ENCODE measurements at regions not wholly inside any gene's neighbourhood (a gene's known extent, or its start where the extent isn't known, plus 50 kb on each side); places are given as distances from the start of the nearest gene placed in this dataset.

GRCh38 chr14:104517867-104518266 is 61.7 kb upstream of the C14orf180 start:
- DNase-seq (ENCODE audit: extremely low read depth in 1 of 4, low spot score in 3 of 4) (no peak), ATAC-seq (no peak), FAIRE-seq (no peak)
- in situ Hi-C loops (cut with MboI) (no loop called here), intact Hi-C loops (cut with micrococcal nuclease) (no loop called here)
- H3K9me1 ChIP-seq (ENCODE audit: control insufficient read depth, insufficient read depth, low read length), result no peaks in the 10 kb centered on the region
- no peaks in the 10 kb centered on the region for H4K20me1 ChIP-seq (replicated peaks; ENCODE audit: control insufficient read depth, insufficient read depth, low read length)
- no peak overlapping the region for H3K4me3 ChIP-seq
- no TSS peak for BruUV-seq (replicated peaks)
- no peaks in the 10 kb centered on the region for H3K36me3 ChIP-seq (ENCODE audit: control insufficient read depth, insufficient read depth, low read length)
- 1% methylated on average over 11 of the region's 14 CpGs for WGBS (ENCODE audit: insufficient coverage, low coverage, missing lambda C conversion rate)
- H3K27ac ChIP-seq (ENCODE audit: extremely low read depth, low read depth, low read length), result no peak overlapping the region
- H3K79me2 ChIP-seq (ENCODE audit: control insufficient read depth, insufficient read depth, low read length), result no peaks in the 10 kb centered on the region
- no peak overlapping the region for H3K9ac ChIP-seq (ENCODE audit: insufficient read depth in 1 of 2, low read depth in 2 of 2, low read length in 2 of 2)
- no peak overlapping the region for H3K4me2 ChIP-seq (ENCODE audit: insufficient read depth, low read length)
- H3K27me3 ChIP-seq (ENCODE audit: control insufficient read depth in 2 of 2, insufficient read depth in 2 of 2, low read length in 2 of 2), result peaks cover 0 to 16% of the 10 kb centered on the region in 2 experiments; a peak in 1 of 5 replicates
- no peaks in the 10 kb centered on the region for H3K9me3 ChIP-seq (replicated peaks; ENCODE audit: control insufficient read depth, insufficient read depth, low read depth, low read length)
- no peaks in the 10 kb centered on the region for H3K4me1 ChIP-seq (replicated peaks in 1 of 2; ENCODE audit: control insufficient read depth in 2 of 2, insufficient read depth in 2 of 2, low read length in 2 of 2)
- no peak overlapping the region for H2AFZ ChIP-seq (ENCODE audit: low read depth, low read length)
- TF ChIP-seq, protein P1, sequence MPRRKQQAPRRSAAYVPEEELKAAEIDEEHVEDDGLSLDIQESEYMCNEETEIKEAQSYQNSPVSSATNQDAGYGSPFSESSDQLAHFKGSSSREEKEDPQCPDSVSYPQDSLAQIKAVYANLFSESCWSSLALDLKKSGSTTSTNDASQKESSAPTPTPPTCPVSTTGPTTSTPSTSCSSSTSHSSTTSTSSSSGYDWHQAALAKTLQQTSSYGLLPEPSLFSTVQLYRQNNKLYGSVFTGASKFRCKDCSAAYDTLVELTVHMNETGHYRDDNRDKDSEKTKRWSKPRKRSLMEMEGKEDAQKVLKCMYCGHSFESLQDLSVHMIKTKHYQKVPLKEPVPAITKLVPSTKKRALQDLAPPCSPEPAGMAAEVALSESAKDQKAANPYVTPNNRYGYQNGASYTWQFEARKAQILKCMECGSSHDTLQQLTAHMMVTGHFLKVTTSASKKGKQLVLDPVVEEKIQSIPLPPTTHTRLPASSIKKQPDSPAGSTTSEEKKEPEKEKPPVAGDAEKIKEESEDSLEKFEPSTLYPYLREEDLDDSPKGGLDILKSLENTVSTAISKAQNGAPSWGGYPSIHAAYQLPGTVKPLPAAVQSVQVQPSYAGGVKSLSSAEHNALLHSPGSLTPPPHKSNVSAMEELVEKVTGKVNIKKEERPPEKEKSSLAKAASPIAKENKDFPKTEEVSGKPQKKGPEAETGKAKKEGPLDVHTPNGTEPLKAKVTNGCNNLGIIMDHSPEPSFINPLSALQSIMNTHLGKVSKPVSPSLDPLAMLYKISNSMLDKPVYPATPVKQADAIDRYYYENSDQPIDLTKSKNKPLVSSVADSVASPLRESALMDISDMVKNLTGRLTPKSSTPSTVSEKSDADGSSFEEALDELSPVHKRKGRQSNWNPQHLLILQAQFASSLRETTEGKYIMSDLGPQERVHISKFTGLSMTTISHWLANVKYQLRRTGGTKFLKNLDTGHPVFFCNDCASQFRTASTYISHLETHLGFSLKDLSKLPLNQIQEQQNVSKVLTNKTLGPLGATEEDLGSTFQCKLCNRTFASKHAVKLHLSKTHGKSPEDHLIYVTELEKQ (CRISPR knock-in tag; IDR thresholded peaks at IDR 0.05), result no peak
- no peak for TF ChIP-seq SNRNP70 (optimal IDR thresholded peaks at IDR 0.05; ENCODE audit: low read depth, low read length)
- TF ChIP-seq FIP1L1 (IDR thresholded peaks at IDR 0.05; ENCODE audit: low read depth, low read length, poor library complexity, severe bottlenecking), result no peak
- no peak for TF ChIP-seq ATF7 (IDR thresholded peaks at IDR 0.05)
- TF ChIP-seq PTRF (tag; IDR thresholded peaks at IDR 0.05), result no peak
- TF ChIP-seq SFPQ (IDR thresholded peaks at IDR 0.05; ENCODE audit: low read depth, low read length), result no peak
- no peak for TF ChIP-seq CHD2 (IDR thresholded peaks at IDR 0.05; ENCODE audit: low read depth, low read length)
- no peak for TF ChIP-seq UBTF (IDR thresholded peaks at IDR 0.05; ENCODE audit: borderline replicate concordance in 1 of 2, low read depth in 2 of 2, low read length in 2 of 2)
- CTCF ChIA-PET (ENCODE audit: low intra/inter-chr PET ratio), result no interaction called here
- POLR2A ChIA-PET, result no interaction called here

All from K562 (cell line).